Large intestine (tissue), 3 donors: ENCODE measurements at regions not wholly inside any gene's neighbourhood (a gene's known extent, or its start where the extent isn't known, plus 50 kb on each side); places are given as distances from the start of the nearest gene placed in this dataset.
A peak's percentile ranks its signal among the peaks of the same experiment; 100 is the strongest.

Experiments
- DNase-seq, 2 donors: peaks; one replicate each; pipeline versions ENCODE4 v3.0.0 to v3.0.0-alpha.2; 2013
- H3K27ac ChIP-seq: one replicate; pipeline ENCODE4 v1.5.1; 2013; ENCODE audit warnings: low read length
- H3K27me3 ChIP-seq: 2 replicates; pipeline ENCODE4 v1.6.1; 2013; ENCODE audit warnings: low read length; ENCODE audit not compliant: control insufficient read depth, insufficient read depth
- H3K36me3 ChIP-seq: 2 replicates; pipeline ENCODE4 v1.6.1; 2013; ENCODE audit warnings: low read length; ENCODE audit not compliant: control insufficient read depth, insufficient read depth
- H3K4me1 ChIP-seq: one replicate; pipeline ENCODE4 v1.6.1; 2013; ENCODE audit warnings: low read length; ENCODE audit not compliant: control insufficient read depth, insufficient read depth
- H3K4me3 ChIP-seq: one replicate; pipeline ENCODE4 v1.5.1; 2013; ENCODE audit warnings: low read length
- H3K9me3 ChIP-seq: one replicate; pipeline ENCODE4 v1.6.1; 2013; ENCODE audit warnings: mild to moderate bottlenecking, low read depth, low read length, moderate library complexity; ENCODE audit not compliant: control insufficient read depth
- WGBS: methylation state at CpG from one replicate; pipeline ENCODE4 v1.1.5; 2013; ENCODE audit warnings: low lambda C conversion rate; ENCODE audit not compliant: insufficient coverage; 5-methylcytosine and 5-hydroxymethylcytosine counted together

- peak in 1 of 2 donors; percentile 40 for DNase-seq
- no peaks in the 10 kb centered on the region for H3K9me3 ChIP-seq
- H3K4me3 ChIP-seq = no peak overlapping the region
- peaks cover 30% of the 10 kb centered on the region for H3K4me1 ChIP-seq
- H3K36me3 ChIP-seq = no peaks in the 10 kb centered on the region
- no peaks in the 10 kb centered on the region for H3K27me3 ChIP-seq
- H3K27ac ChIP-seq = no peak overlapping the region
- 39% methylated on average over 3 of the region's 10 CpGs for WGBS
Observed at GRCh38 chr6:14824484-14825275, 421.2 kb upstream of the JARID2 start.

GRCh38 chr6:14826456-14826855 lies 419.4 kb upstream of the JARID2 start:
- no peaks in the 10 kb centered on the region for H3K9me3 ChIP-seq
- WGBS = no CpG with 5 or more reads among the region's 4 CpGs
- H3K27ac ChIP-seq = peak overlapping the region; percentile 38
- H3K4me1 ChIP-seq = peaks cover 30% of the 10 kb centered on the region
- DNase-seq = peak; percentile 53 to 85
- H3K36me3 ChIP-seq = no peaks in the 10 kb centered on the region
- no peaks in the 10 kb centered on the region for H3K27me3 ChIP-seq
- H3K4me3 ChIP-seq = no peak overlapping the region

GRCh38 chr6:14827354-14827753 lies 418.5 kb upstream of the JARID2 start:
- WGBS = no CpG with 5 or more reads among the region's 10 CpGs
- H3K36me3 ChIP-seq = no peaks in the 10 kb centered on the region

GRCh38 chr6:14828201-14828611 lies 417.7 kb upstream of the JARID2 start:
- no peak overlapping the region for H3K4me3 ChIP-seq
- no peaks in the 10 kb centered on the region for H3K36me3 ChIP-seq
- peak in 1 of 2 donors; percentile 41 for DNase-seq
- no peaks in the 10 kb centered on the region for H3K9me3 ChIP-seq
- 91% methylated on average over 3 of the region's 9 CpGs for WGBS
- H3K27ac ChIP-seq = no peak overlapping the region
- H3K27me3 ChIP-seq = no peaks in the 10 kb centered on the region
- peaks cover 30% of the 10 kb centered on the region for H3K4me1 ChIP-seq

More at GRCh38 chr6:14827354-14827753, 418.5 kb upstream of the JARID2 start:
- Histone ChIP-seq H3K9me3 (no peaks in the 10 kb centered on the region), H3K4me1 (peaks cover 30% of the 10 kb centered on the region), H3K27ac (no peak overlapping the region), H3K27me3 (no peaks in the 10 kb centered on the region), H3K4me3 (no peak overlapping the region)
- peak; percentile 43 to 63 for DNase-seq

GRCh38 chr6:14831070-14831469 lies 414.8 kb upstream of the JARID2 start:
- WGBS = 100% methylated on average over 1 of the region's 5 CpGs
- Histone ChIP-seq H3K27me3 (no peaks in the 10 kb centered on the region), H3K9me3 (no peaks in the 10 kb centered on the region), H3K4me1 (peaks cover 20% of the 10 kb centered on the region), H3K4me3 (no peak overlapping the region), H3K36me3 (no peaks in the 10 kb centered on the region), H3K27ac (no peak overlapping the region)
- no peak for DNase-seq

GRCh38 chr6:14831937-14832336 lies 413.9 kb upstream of the JARID2 start:
- H3K36me3 ChIP-seq = no peaks in the 10 kb centered on the region
- H3K27ac ChIP-seq = no peak overlapping the region
- H3K27me3 ChIP-seq = peaks cover under 1% of the 10 kb centered on the region
- no peak for DNase-seq
- H3K9me3 ChIP-seq = no peaks in the 10 kb centered on the region
- WGBS = 76% methylated on average over 4 of the region's 6 CpGs
- no peak overlapping the region for H3K4me3 ChIP-seq
- peaks cover 13% of the 10 kb centered on the region for H3K4me1 ChIP-seq

GRCh38 chr6:14832427-14832826 lies 413.4 kb upstream of the JARID2 start:
- 100% methylated on average over 1 of the region's 2 CpGs for WGBS
- Histone ChIP-seq H3K4me3 (no peak overlapping the region), H3K36me3 (no peaks in the 10 kb centered on the region), H3K27me3 (peaks cover 4% of the 10 kb centered on the region), H3K9me3 (no peaks in the 10 kb centered on the region), H3K27ac (no peak overlapping the region), H3K4me1 (peaks cover 9% of the 10 kb centered on the region)
- DNase-seq = no peak

GRCh38 chr6:14834851-14835530 lies 410.9 kb upstream of the JARID2 start:
- H3K27ac ChIP-seq = no peak overlapping the region
- 100% methylated on average over 1 of the region's 4 CpGs for WGBS
- no peaks in the 10 kb centered on the region for H3K9me3 ChIP-seq

GRCh38 chr6:14837435-14837834 lies 408.4 kb upstream of the JARID2 start:
- 67% methylated on average over 1 of the region's 3 CpGs for WGBS
- no peaks in the 10 kb centered on the region for H3K4me1 ChIP-seq
- peaks cover 9% of the 10 kb centered on the region for H3K27me3 ChIP-seq
- no peak for DNase-seq
- no peaks in the 10 kb centered on the region for H3K9me3 ChIP-seq
- no peak overlapping the region for H3K4me3 ChIP-seq
- no peak overlapping the region for H3K27ac ChIP-seq
- H3K36me3 ChIP-seq = no peaks in the 10 kb centered on the region

More at GRCh38 chr6:14834851-14835530, 410.9 kb upstream of the JARID2 start:
- Histone ChIP-seq H3K36me3 (no peaks in the 10 kb centered on the region), H3K4me3 (no peak overlapping the region), H3K4me1 (no peaks in the 10 kb centered on the region), H3K27me3 (peaks cover 9% of the 10 kb centered on the region)
- DNase-seq = no peak

GRCh38 chr6:14838133-14838583 lies 407.7 kb upstream of the JARID2 start:
- Histone ChIP-seq H3K9me3 (no peaks in the 10 kb centered on the region), H3K4me3 (no peak overlapping the region), H3K27ac (no peak overlapping the region), H3K4me1 (no peaks in the 10 kb centered on the region), H3K36me3 (no peaks in the 10 kb centered on the region), H3K27me3 (peaks cover 9% of the 10 kb centered on the region)
- DNase-seq = no peak
- 84% methylated on average over 2 of the region's 4 CpGs for WGBS
